Loucy (cell line): ENCODE measurements at regions not wholly inside any gene's neighbourhood (a gene's known extent, or its start where the extent isn't known, plus 50 kb on each side); places are given as distances from the start of the nearest gene placed in this dataset.

ENCODE experiments used
- H2AFZ ChIP-seq: fragments of 200-600 bp; sonication (generic); 2 replicates; pipeline ENCODE4 v1.6.0; 2016; ENCODE audit warnings: antibody characterized with exemption, mild to moderate bottlenecking, low read length, moderate library complexity
- H3F3A ChIP-seq: fragments of 200-600 bp; 2 replicates; pipeline ENCODE4 v1.6.0; 2016; ENCODE audit warnings: antibody characterized with exemption, low read depth, mild to moderate bottlenecking
- H3K27me3 ChIP-seq: fragments of 200-600 bp; sonication (generic); 2 replicates; pipeline ENCODE4 v1.6.1; 2014; ENCODE audit warnings: low read length, mild to moderate bottlenecking; ENCODE audit not compliant: insufficient read depth, poor library complexity, severe bottlenecking
- H3K36me3 ChIP-seq: fragments of 200-600 bp; sonication (generic); 2 replicates; pipeline ENCODE4 v1.6.1; 2016; ENCODE audit warnings: low read length; ENCODE audit not compliant: insufficient read depth
- H3K4me1 ChIP-seq: fragments of 200-600 bp; sonication (generic); 2 replicates; pipeline ENCODE4 v1.5.1; 2014; ENCODE audit warnings: low read length, mild to moderate bottlenecking; ENCODE audit not compliant: insufficient read depth, poor library complexity, severe bottlenecking
- H3K4me2 ChIP-seq: fragments of 200-600 bp; sonication (generic); 2 replicates; pipeline ENCODE4 v1.6.0; 2014; ENCODE audit warnings: antibody characterized with exemption, low read length, low read depth, mild to moderate bottlenecking; ENCODE audit not compliant: poor library complexity, severe bottlenecking
- H3K4me3 ChIP-seq: fragments of 200-600 bp; sonication (generic); 2 replicates; pipeline ENCODE4 v1.5.1; 2014; ENCODE audit warnings: low read length, mild to moderate bottlenecking, mixed read lengths; ENCODE audit not compliant: poor library complexity, severe bottlenecking
- H3K79me2 ChIP-seq: fragments of 200-600 bp; sonication (generic); 2 replicates; pipeline ENCODE4 v1.6.1; 2014; ENCODE audit warnings: low read length; ENCODE audit not compliant: insufficient read depth
- H3K9ac ChIP-seq: fragments of 200-600 bp; sonication (generic); 2 replicates; pipeline ENCODE4 v1.6.0; 2014; ENCODE audit warnings: mild to moderate bottlenecking, low read depth, low read length, moderate library complexity; ENCODE audit not compliant: poor library complexity, severe bottlenecking
- H3K9me2 ChIP-seq: fragments of 200-600 bp; sonication (generic); replicated peaks from 2 replicates; pipeline ENCODE4 v1.6.1; 2016; ENCODE audit warnings: low read depth, low read length, mixed read lengths
- H3K9me3 ChIP-seq: fragments of 200-600 bp; sonication (generic); 2 replicates; pipeline ENCODE4 v1.6.1; 2014; ENCODE audit warnings: mild to moderate bottlenecking, antibody characterized with exemption, low read length, low read depth; ENCODE audit not compliant: insufficient read depth
- H4K20me1 ChIP-seq: fragments of 200-600 bp; sonication (generic); 2 replicates; pipeline ENCODE4 v1.6.0; 2014; ENCODE audit warnings: antibody characterized with exemption, low read length, mild to moderate bottlenecking; ENCODE audit not compliant: insufficient read depth, poor library complexity, severe bottlenecking
- CTCF ChIP-seq: fragments of 200-600 bp; sonication (generic); conservative IDR thresholded peaks from 2 replicates; pipeline ENCODE4 v1.5.1; 2014; ENCODE audit warnings: mild to moderate bottlenecking, antibody characterized with exemption, low read length
- EZH2phosphoT487 ChIP-seq: fragments of 200-600 bp; IDR thresholded peaks from 2 replicates; pipeline ENCODE4 v1.6.1; 2018; ENCODE audit warnings: antibody characterized with exemption, mild to moderate bottlenecking, moderate library complexity, borderline replicate concordance

- Histone ChIP-seq H3K79me2 (no peaks in the 10 kb centered on the region), H3K4me3 (no peak overlapping the region), H4K20me1 (no peaks in the 10 kb centered on the region), H3K27me3 (no peaks in the 10 kb centered on the region), H3K9ac (no peak overlapping the region), H3K4me2 (no peak overlapping the region), H3K36me3 (no peaks in the 10 kb centered on the region), H3K9me2 (no peaks in the 10 kb centered on the region), H3K4me1 (peaks cover 6% of the 10 kb centered on the region), H3K9me3 (no peaks in the 10 kb centered on the region), H2AFZ (no peak overlapping the region), H3F3A (no peaks in the 10 kb centered on the region)
- TF ChIP-seq CTCF: no peak
- no peak for TF ChIP-seq EZH2phosphoT487
These were observed 71.2 kb upstream of the CNTNAP5 start for GRCh38 chr2:123953846-123954245.

- Histone ChIP-seq H3K79me2 (no peaks in the 10 kb centered on the region), H3K9ac (no peak overlapping the region), H3K4me3 (no peak overlapping the region), H3K9me2 (no peaks in the 10 kb centered on the region), H2AFZ (no peak overlapping the region), H3K4me2 (no peak overlapping the region), H3K27me3 (no peaks in the 10 kb centered on the region), H3F3A (no peaks in the 10 kb centered on the region), H3K36me3 (no peaks in the 10 kb centered on the region), H3K4me1 (peaks cover 6% of the 10 kb centered on the region), H4K20me1 (no peaks in the 10 kb centered on the region), H3K9me3 (no peaks in the 10 kb centered on the region)
- no peak for TF ChIP-seq EZH2phosphoT487
These were observed 67.1 kb upstream of the CNTNAP5 start for GRCh38 chr2:123958011-123958410.

- Histone ChIP-seq H3K4me3 (no peak overlapping the region), H3K9ac (no peak overlapping the region), H3F3A (no peaks in the 10 kb centered on the region), H2AFZ (no peak overlapping the region), H3K9me3 (no peaks in the 10 kb centered on the region), H3K9me2 (no peaks in the 10 kb centered on the region), H3K79me2 (no peaks in the 10 kb centered on the region), H4K20me1 (no peaks in the 10 kb centered on the region), H3K36me3 (no peaks in the 10 kb centered on the region), H3K4me2 (no peak overlapping the region), H3K27me3 (no peaks in the 10 kb centered on the region), H3K4me1 (peaks cover 6% of the 10 kb centered on the region)
- TF ChIP-seq EZH2phosphoT487: no peak
- no peak for TF ChIP-seq CTCF
These were observed 63.5 kb upstream of the CNTNAP5 start for GRCh38 chr2:123961576-123961975.

- Histone ChIP-seq H3K4me1 (no peaks in the 10 kb centered on the region), H3K36me3 (no peaks in the 10 kb centered on the region), H3K9me3 (no peaks in the 10 kb centered on the region), H3K4me3 (no peak overlapping the region), H3F3A (no peaks in the 10 kb centered on the region), H4K20me1 (no peaks in the 10 kb centered on the region), H3K9ac (no peak overlapping the region), H3K27me3 (no peaks in the 10 kb centered on the region), H3K4me2 (no peak overlapping the region), H2AFZ (no peak overlapping the region), H3K9me2 (no peaks in the 10 kb centered on the region), H3K79me2 (no peaks in the 10 kb centered on the region)
- no peak for TF ChIP-seq EZH2phosphoT487
- no peak for TF ChIP-seq CTCF
These were observed 53.3 kb upstream of the CNTNAP5 start for GRCh38 chr2:123971564-123972318.
